ENCODE measurements at regions not wholly inside any gene's neighbourhood (a gene's known extent, or its start where the extent isn't known, plus 50 kb on each side); places are given as distances from the start of the nearest gene placed in this dataset.

DNA sequence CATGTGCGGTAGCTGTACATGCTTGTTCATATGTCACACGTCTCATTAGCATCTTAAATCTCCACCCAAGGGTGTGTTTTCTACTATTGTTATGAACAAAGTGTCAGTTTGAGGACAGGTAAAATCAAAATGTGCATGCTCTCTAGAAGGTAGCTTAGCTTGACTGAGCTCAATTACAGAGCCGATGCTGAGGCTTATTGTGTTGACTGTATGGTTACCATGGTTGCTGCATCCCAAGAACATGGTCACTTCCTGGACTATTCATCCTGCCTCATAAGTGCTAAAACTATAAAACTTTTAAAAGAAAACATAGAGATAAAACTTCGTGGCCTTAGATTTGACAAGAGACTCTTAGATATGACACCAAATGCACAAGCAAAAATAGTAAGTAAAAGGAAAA is 426.1 kb upstream of the CTNND2 start:
- TF ChIP-seq, protein P1, sequence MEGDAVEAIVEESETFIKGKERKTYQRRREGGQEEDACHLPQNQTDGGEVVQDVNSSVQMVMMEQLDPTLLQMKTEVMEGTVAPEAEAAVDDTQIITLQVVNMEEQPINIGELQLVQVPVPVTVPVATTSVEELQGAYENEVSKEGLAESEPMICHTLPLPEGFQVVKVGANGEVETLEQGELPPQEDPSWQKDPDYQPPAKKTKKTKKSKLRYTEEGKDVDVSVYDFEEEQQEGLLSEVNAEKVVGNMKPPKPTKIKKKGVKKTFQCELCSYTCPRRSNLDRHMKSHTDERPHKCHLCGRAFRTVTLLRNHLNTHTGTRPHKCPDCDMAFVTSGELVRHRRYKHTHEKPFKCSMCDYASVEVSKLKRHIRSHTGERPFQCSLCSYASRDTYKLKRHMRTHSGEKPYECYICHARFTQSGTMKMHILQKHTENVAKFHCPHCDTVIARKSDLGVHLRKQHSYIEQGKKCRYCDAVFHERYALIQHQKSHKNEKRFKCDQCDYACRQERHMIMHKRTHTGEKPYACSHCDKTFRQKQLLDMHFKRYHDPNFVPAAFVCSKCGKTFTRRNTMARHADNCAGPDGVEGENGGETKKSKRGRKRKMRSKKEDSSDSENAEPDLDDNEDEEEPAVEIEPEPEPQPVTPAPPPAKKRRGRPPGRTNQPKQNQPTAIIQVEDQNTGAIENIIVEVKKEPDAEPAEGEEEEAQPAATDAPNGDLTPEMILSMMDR (conservative IDR thresholded peaks at IDR 0.05): no peak
- Histone ChIP-seq H2BK120ac (ENCODE audit: low read depth, low read length, poor library complexity, severe bottlenecking) (no peak overlapping the region), H3K79me1 (ENCODE audit: insufficient read depth, low read depth, low read length, poor library complexity, severe bottlenecking) (no peaks in the 10 kb centered on the region), H3K56ac (ENCODE audit: insufficient read length, low read depth, low read length) (no peak overlapping the region), H3K9ac (ENCODE audit: extremely low read depth, insufficient read length, low read length) (no peak overlapping the region), H3T11ph (ENCODE audit: low read length) (peak overlapping the region; percentile 96), H3K23me2 (ENCODE audit: insufficient read length, low read depth, low read length, poor library complexity, severe bottlenecking) (no peaks in the 10 kb centered on the region), H2AK5ac (ENCODE audit: insufficient read length, low read length) (peak overlapping the region; percentile 66), H3K27ac (ENCODE audit: insufficient read length, low read depth, low read length) (peak overlapping the region; percentile 94), H4K5ac (ENCODE audit: insufficient read length, low read depth, low read length) (no peak overlapping the region), H3K9me3 (ENCODE audit: control insufficient read depth, low read depth, low read length) (peaks cover 12% of the 10 kb centered on the region), H3K14ac (ENCODE audit: insufficient read depth, low read length) (no peak overlapping the region), H2BK12ac (ENCODE audit: insufficient read length, low read depth, low read length) (no peak overlapping the region), H2BK20ac (ENCODE audit: low read depth, low read length, poor library complexity, severe bottlenecking) (peak overlapping the region; percentile 6), H3K4me2 (ENCODE audit: insufficient read depth, insufficient read length, low read length) (peak overlapping the region; percentile 10), H3K18ac (ENCODE audit: insufficient read length, low read depth, low read length) (peak overlapping the region; percentile 40), H2BK15ac (ENCODE audit: low read depth, low read length) (no peak overlapping the region), H2AFZ (ENCODE audit: low read length) (no peak overlapping the region), H3K4ac (ENCODE audit: low read depth, low read length) (no peak overlapping the region), H3K27me3 (ENCODE audit: insufficient read depth, low read length) (no peaks in the 10 kb centered on the region), H3K4me1 (ENCODE audit: insufficient read depth, low read length) (peaks cover 7% of the 10 kb centered on the region; the same call in 1 of the 2 replicates), H4K20me1 (ENCODE audit: control insufficient read depth, insufficient read depth, insufficient read length) (no peaks in the 10 kb centered on the region), H2BK5ac (ENCODE audit: insufficient read length, low read length) (no peak overlapping the region), H4K91ac (ENCODE audit: insufficient read length, low read depth, low read length) (no peak overlapping the region), H3K79me2 (ENCODE audit: insufficient read depth, low read length) (no peaks in the 10 kb centered on the region), H4K8ac (replicated peaks; ENCODE audit: insufficient read length, low read depth, low read length) (no peak overlapping the region), H3K23ac (ENCODE audit: insufficient read length, low read depth, low read length) (no peak overlapping the region)
- Mint-ChIP-seq H3K4me3 (peak overlapping the region in 1 of 2 experiments; percentile 8; a peak in 2 of 5 replicates), H3K36me3 (ENCODE audit: insufficient read depth in 1 of 3, low read depth in 3 of 3) (peaks cover 24 to 36% (median 29%) of the 10 kb centered on the region in 3 experiments), H3K27me3 (ENCODE audit: low read depth) (no peaks in the 10 kb centered on the region), H3K27ac (peak overlapping the region; percentile 82 to 98 (median 90)), H3K4me1 (peaks cover 52 to 63% of the 10 kb centered on the region in 2 experiments), H3K9me3 (peaks cover 22 to 24% of the 10 kb centered on the region in 2 experiments)
- WGBS (ENCODE audit: extremely low coverage, insufficient read length, low lambda C conversion rate): no CpG with 5 or more reads among the region's 4 CpGs
- DNase-seq: no peak
